ENCODE measurements at regions not wholly inside any gene's neighbourhood (a gene's known extent, or its start where the extent isn't known, plus 50 kb on each side); places are given as distances from the start of the nearest gene placed in this dataset.

GRCh38 chr19:37317403-37318209, 53.3 kb upstream of the ZNF527 start:
- Histone ChIP-seq H3K56ac (replicated peaks; ENCODE audit: insufficient read length, low read depth, low read length) (peak overlapping the region; percentile 30), H3K9me3 (ENCODE audit: insufficient read depth in 2 of 2, low read depth in 1 of 2, low read length in 1 of 2) (no peaks in the 10 kb centered on the region), H3K27me3 (replicated peaks in 1 of 4; ENCODE audit: control insufficient read depth in 3 of 4, extremely low read depth in 1 of 4, insufficient read depth in 3 of 4, low read length in 3 of 4) (no peaks in the 10 kb centered on the region), H2BK120ac (replicated peaks; ENCODE audit: low read depth, low read length) (no peak overlapping the region), H2BK15ac (ENCODE audit: low read length) (no peak overlapping the region), H2BK5ac (ENCODE audit: low read depth, low read length) (peak overlapping the region; percentile 96), H3K14ac (ENCODE audit: insufficient read length) (no peak overlapping the region), H2BK20ac (ENCODE audit: low read length) (no peak overlapping the region), H4K8ac (ENCODE audit: extremely low read depth, insufficient read depth, low read length) (peak overlapping the region; percentile 89; the same call in 1 of the 2 replicates), H3K4me2 (ENCODE audit: insufficient read depth in 1 of 2, low read depth in 2 of 2, low read length in 2 of 2) (peak overlapping the region; percentile 51 to 69), H3K4me3 (ENCODE audit: extremely low read depth in 1 of 4, insufficient read depth in 2 of 4, low read depth in 3 of 4, low read length in 4 of 4) (peak overlapping the region; percentile 96 to 100 (median 99)), H3K4me1 (replicated peaks in 1 of 4; ENCODE audit: control insufficient read depth in 3 of 4, insufficient read depth in 4 of 4, low read length in 3 of 4) (peaks cover 4 to 10% (median 9%) of the 10 kb centered on the region in 4 experiments; a peak in 4 of 7 replicates), H2AK5ac (ENCODE audit: low read depth, low read length) (no peak overlapping the region), H3K18ac (ENCODE audit: extremely low read depth, low read length) (peak overlapping the region; percentile 95), H2AFZ (ENCODE audit: low read length) (peak overlapping the region; percentile 79; the same call in 1 of the 2 replicates), H3K79me1 (ENCODE audit: low read depth, low read length) (no peaks in the 10 kb centered on the region), H3K23ac (ENCODE audit: insufficient read length) (no peak overlapping the region), H4K20me1 (replicated peaks in 1 of 2; ENCODE audit: control insufficient read depth in 1 of 2, insufficient read depth in 2 of 2, low read length in 2 of 2) (peaks cover 0 to 4% of the 10 kb centered on the region in 2 experiments), H3K4ac (replicated peaks; ENCODE audit: insufficient read length, low read depth, low read length) (peak overlapping the region; percentile 78), H3K36me3 (ENCODE audit: control insufficient read depth in 2 of 4, insufficient read depth in 4 of 4, low read length in 3 of 4) (no peaks in the 10 kb centered on the region; a peak in 1 of 8 replicates), H4K91ac (replicated peaks; ENCODE audit: insufficient read length, low read length) (peak overlapping the region; percentile 65), H3K27ac (ENCODE audit: low read depth, low read length) (peak overlapping the region; percentile 89), H2BK12ac (ENCODE audit: low read depth, low read length) (peak overlapping the region; percentile 80; the same call in 1 of the 2 replicates), H3K23me2 (ENCODE audit: low read depth, low read length) (peaks cover 3% of the 10 kb centered on the region), H4K5ac (ENCODE audit: insufficient read length, low read depth, low read length) (peak overlapping the region; percentile 50), H3K79me2 (ENCODE audit: control insufficient read depth in 1 of 2, insufficient read depth in 2 of 2, low read length in 2 of 2) (peaks cover 0 to 46% of the 10 kb centered on the region in 2 experiments), H3K9ac (replicated peaks in 1 of 4; ENCODE audit: extremely low read depth in 1 of 4, low read depth in 3 of 4, low read length in 3 of 4) (peak overlapping the region; percentile 83 to 97 (median 94))
- POLR2A ChIA-PET (ENCODE audit: partially characterized antibody) = interaction anchor here (0.6 to 4.3 kb wide), 6 partner anchors 14 to 224 kb away, joined by 3 to 24 read pairs (median 4); partner anchors contain the start of gene ZNF527
- FAIRE-seq = peak; percentile 97
- CTCF ChIA-PET (ENCODE audit: partially characterized antibody) = interaction anchor here (0.5 to 1.6 kb wide), 2 partner anchors 12 to 168 kb away, joined by 3 to 4 read pairs; no protein-coding TSS in a partner anchor
- DNase-seq (ENCODE audit: low read depth in 1 of 2, low spot score in 2 of 2) = peak; percentile 91
- WGBS, 2 experiments (ENCODE audit: extremely low coverage in 1 of 2, insufficient coverage in 1 of 2, insufficient read length in 1 of 2, insufficient replicate concordance in 2 of 2, low coverage in 1 of 2, low lambda C conversion rate in 2 of 2, missing lambda C conversion rate in 1 of 2) = 1% methylated on average over 57 of the region's 57 CpGs; no CpG with 5 or more reads in 1 of the 2 experiments
- TF ChIP-seq, protein P1, sequence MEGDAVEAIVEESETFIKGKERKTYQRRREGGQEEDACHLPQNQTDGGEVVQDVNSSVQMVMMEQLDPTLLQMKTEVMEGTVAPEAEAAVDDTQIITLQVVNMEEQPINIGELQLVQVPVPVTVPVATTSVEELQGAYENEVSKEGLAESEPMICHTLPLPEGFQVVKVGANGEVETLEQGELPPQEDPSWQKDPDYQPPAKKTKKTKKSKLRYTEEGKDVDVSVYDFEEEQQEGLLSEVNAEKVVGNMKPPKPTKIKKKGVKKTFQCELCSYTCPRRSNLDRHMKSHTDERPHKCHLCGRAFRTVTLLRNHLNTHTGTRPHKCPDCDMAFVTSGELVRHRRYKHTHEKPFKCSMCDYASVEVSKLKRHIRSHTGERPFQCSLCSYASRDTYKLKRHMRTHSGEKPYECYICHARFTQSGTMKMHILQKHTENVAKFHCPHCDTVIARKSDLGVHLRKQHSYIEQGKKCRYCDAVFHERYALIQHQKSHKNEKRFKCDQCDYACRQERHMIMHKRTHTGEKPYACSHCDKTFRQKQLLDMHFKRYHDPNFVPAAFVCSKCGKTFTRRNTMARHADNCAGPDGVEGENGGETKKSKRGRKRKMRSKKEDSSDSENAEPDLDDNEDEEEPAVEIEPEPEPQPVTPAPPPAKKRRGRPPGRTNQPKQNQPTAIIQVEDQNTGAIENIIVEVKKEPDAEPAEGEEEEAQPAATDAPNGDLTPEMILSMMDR (IDR thresholded peaks at IDR 0.05; ENCODE audit: control extremely low read depth in 1 of 3, insufficient read depth in 1 of 3, low read depth in 1 of 3, low read length in 3 of 3) = peak; percentile 11 to 42 (median 39); a peak in 2 of 4 replicates
- TF ChIP-seq NRF1 (IDR thresholded peaks at IDR 0.05; ENCODE audit: low read depth, low read length) = peak; percentile 45
- peak; percentile 86 for TF ChIP-seq YY1 (IDR thresholded peaks at IDR 0.05; ENCODE audit: low read depth, low read length)
- peak; percentile 82 for TF ChIP-seq CHD2 (IDR thresholded peaks at IDR 0.05; ENCODE audit: low read length)
- TF ChIP-seq SIN3A (conservative IDR thresholded peaks at IDR 0.05 in 1 of 2, IDR thresholded peaks at IDR 0.05 in 1 of 2; ENCODE audit: low read depth in 1 of 2, low read length in 2 of 2) = peak in 1 of 2 experiments; percentile 69; a peak in 1 of 4 replicates
- TF ChIP-seq BRCA1 (IDR thresholded peaks at IDR 0.05; ENCODE audit: low read depth, low read length) = no peak
- peak; percentile 98 for TF ChIP-seq POLR2AphosphoS5 (IDR thresholded peaks at IDR 0.05; ENCODE audit: low read depth, low read length)
- TF ChIP-seq RAD21 (IDR thresholded peaks at IDR 0.05 in 1 of 2, conservative IDR thresholded peaks at IDR 0.05 in 1 of 2; ENCODE audit: low read depth in 2 of 2, low read length in 2 of 2) = peak in 1 of 2 experiments; percentile 10; a peak in 1 of 4 replicates
